SK-N-SH (cell line): ENCODE measurements at regions not wholly inside any gene's neighbourhood (a gene's known extent, or its start where the extent isn't known, plus 50 kb on each side); places are given as distances from the start of the nearest gene placed in this dataset.

Source experiments
- CTCF ChIA-PET: fragments of 300-600, 350-600 bp; formaldehyde crosslinking; extraction: SDS; loops from one replicate; lab custom pipeline; 2021; lab: Yijun Ruan, JAX
- POLR2A ChIA-PET: fragments of 350-600 bp; sonication (Branson Sonifier 250); formaldehyde crosslinking; extraction: SDS; loops from one replicate; lab custom pipeline; 2020; ENCODE audit warnings: antibody characterized with exemption, inconsistent platforms; lab: Yijun Ruan, JAX
- DNase-seq: peaks from one replicate; pipeline ENCODE4 v3.0.0; 2012
- H2AFZ ChIP-seq: fragments of 200-600 bp; sonication (generic); 2 replicates; pipeline ENCODE4 v1.8.1; 2016; ENCODE audit warnings: antibody characterized with exemption, mild to moderate bottlenecking, low read depth
- H3F3A ChIP-seq: fragments of 200-600 bp; sonication (generic); replicated peaks from 2 replicates; pipeline ENCODE3; 2016; ENCODE audit warnings: antibody characterized with exemption, mild to moderate bottlenecking; ENCODE audit not compliant: insufficient read depth
- H3K27ac ChIP-seq, 2 experiments: fragments of 200-500 bp in 1 of 2; fragments of 200-600 bp in 1 of 2; sonication (Bioruptor generic) in 1 of 2; sonication (generic), shearing (Covaris generic) in 1 of 2; 2 replicates each; pipeline versions ENCODE4 v1.5.1 to v1.6.1; 2014 to 2016; ENCODE audit warnings: low read depth in 2 of 2, inconsistent platforms in 1 of 2, low read length in 1 of 2, mild to moderate bottlenecking in 1 of 2, mixed read lengths in 1 of 2
- H3K27me3 ChIP-seq: fragments of 200-600 bp; sonication (generic), shearing (Covaris generic); 2 replicates; pipeline ENCODE4 v1.6.1; 2016; ENCODE audit warnings: mixed run types; ENCODE audit not compliant: insufficient read depth
- H3K36me3 ChIP-seq, 2 experiments: fragments of 200-500 bp in 1 of 2; fragments of 200-600 bp in 1 of 2; sonication (Bioruptor generic) in 1 of 2; sonication (generic) in 1 of 2; replicated peaks in 1 of 2; 2 replicates each; pipeline versions ENCODE3 to v1.5.1; 2014 to 2016; ENCODE audit warnings: low read length in 1 of 2, mild to moderate bottlenecking in 1 of 2; ENCODE audit not compliant: insufficient read depth in 2 of 2, control insufficient read depth in 1 of 2
- H3K4me1 ChIP-seq, 2 experiments: fragments of 200-500 bp in 1 of 2; fragments of 200-600 bp in 1 of 2; sonication (Bioruptor generic) in 1 of 2; sonication (generic), shearing (Covaris generic) in 1 of 2; 2 replicates each; pipeline versions ENCODE4 v1.5.1 to v1.6.1; 2014 to 2016; ENCODE audit warnings: low read depth in 1 of 2, low read length in 1 of 2, mixed run types in 1 of 2; ENCODE audit not compliant: insufficient read depth in 2 of 2, control insufficient read depth in 1 of 2
- H3K4me2 ChIP-seq: fragments of 200-600 bp; sonication (generic), shearing (Covaris generic); 2 replicates; pipeline ENCODE4 v1.6.1; 2017; ENCODE audit warnings: mixed run types
- H3K4me3 ChIP-seq, 2 experiments: fragments of 200-500 bp in 1 of 2; fragments of 200-600 bp in 1 of 2; sonication (Bioruptor generic) in 1 of 2; sonication (generic), shearing (Covaris generic) in 1 of 2; 2 replicates each; pipeline versions ENCODE4 v1.5.1 to v1.8.1; 2014 to 2016; ENCODE audit warnings: low read depth in 2 of 2, inconsistent platforms in 1 of 2, low read length in 1 of 2, mild to moderate bottlenecking in 1 of 2, mixed read lengths in 1 of 2, moderate library complexity in 1 of 2
- H3K79me2 ChIP-seq: fragments of 200-600 bp; sonication (generic); 2 replicates; pipeline ENCODE4 v1.8.1; 2017; ENCODE audit warnings: mild to moderate bottlenecking; ENCODE audit not compliant: insufficient read depth
- H3K9ac ChIP-seq: fragments of 200-600 bp; sonication (generic); 2 replicates; pipeline ENCODE4 v1.6.1; 2017; ENCODE audit warnings: mixed run types
- H3K9me2 ChIP-seq: fragments of 200-600 bp; sonication (generic); 2 replicates; pipeline ENCODE4 v1.6.1; 2017; ENCODE audit warnings: mixed run types
- H3K9me3 ChIP-seq: fragments of 200-600 bp; sonication (generic); 2 replicates; pipeline ENCODE4 v1.6.1; 2017; ENCODE audit warnings: mixed run types, mild to moderate bottlenecking, moderate library complexity
- H4K20me1 ChIP-seq: fragments of 200-600 bp; sonication (generic); 2 replicates; pipeline ENCODE4 v1.6.1; 2017; ENCODE audit warnings: mild to moderate bottlenecking, mixed run types; ENCODE audit not compliant: insufficient read depth
- ELF1 ChIP-seq: IDR thresholded peaks from 2 replicates; pipeline ENCODE4 v1.4.0; 2012
- EZH2phosphoT487 ChIP-seq: fragments of 200-600 bp; sonication (generic); IDR thresholded peaks from 2 replicates; pipeline ENCODE4 v1.6.1; 2017; ENCODE audit warnings: low read depth, mixed run types, mild to moderate bottlenecking, antibody characterized with exemption, moderate library complexity, borderline replicate concordance
- FOXM1 ChIP-seq: IDR thresholded peaks from 2 replicates; pipeline ENCODE4 v1.4.0; 2012; ENCODE audit warnings: low read depth, mild to moderate bottlenecking
- GABPA ChIP-seq: IDR thresholded peaks from 2 replicates; pipeline ENCODE4 v1.4.0; 2012; ENCODE audit warnings: low read depth, mild to moderate bottlenecking
- GATA2 ChIP-seq: sonication (generic); formaldehyde crosslinking; IDR thresholded peaks from 2 replicates; pipeline ENCODE4 v1.5.0; 2020; ENCODE audit warnings: mild to moderate bottlenecking, missing genetic modification reagents
- MXI1 ChIP-seq: IDR thresholded peaks from 2 replicates; pipeline ENCODE4 v1.6.1; 2012; ENCODE audit warnings: mild to moderate bottlenecking, low read depth, low read length, improper control_type of control experiment
- RAD21 ChIP-seq: IDR thresholded peaks from 2 replicates; pipeline ENCODE4 v1.6.1; 2012; ENCODE audit warnings: mild to moderate bottlenecking, low read length
- RFX5 ChIP-seq: IDR thresholded peaks from 2 replicates; pipeline ENCODE4 v1.6.1; 2012; ENCODE audit warnings: mild to moderate bottlenecking, improper control_type of control experiment, low read length
- SIN3A ChIP-seq: IDR thresholded peaks from 2 replicates; pipeline ENCODE4 v1.6.1; 2012; ENCODE audit warnings: low read depth, mild to moderate bottlenecking, low read length, moderate library complexity, borderline replicate concordance
- TAF1 ChIP-seq: IDR thresholded peaks from 2 replicates; pipeline ENCODE4 v1.6.1; 2012; ENCODE audit warnings: low read depth, mild to moderate bottlenecking, low read length, moderate library complexity, borderline replicate concordance
- TCF12 ChIP-seq: IDR thresholded peaks from 2 replicates; pipeline ENCODE4 v1.4.0; 2012
- YY1 ChIP-seq: IDR thresholded peaks from 2 replicates; pipeline ENCODE4 v1.4.0; 2012; ENCODE audit warnings: low read depth, mild to moderate bottlenecking
- WGBS: methylation state at CpG from one replicate; pipeline ENCODE4 v1.1.6; 2017; ENCODE audit warnings: low lambda C conversion rate; 5-methylcytosine and 5-hydroxymethylcytosine counted together
- TF ChIP-seq, protein P1 (sequence below): IDR thresholded peaks from 2 replicates; pipeline ENCODE4 v1.4.0; 2012; ENCODE audit warnings: low read depth
- TF ChIP-seq, protein P2 (sequence below): IDR thresholded peaks from 2 replicates; pipeline ENCODE4 v1.4.0; 2012; ENCODE audit warnings: low read depth, borderline replicate concordance
- TF ChIP-seq, protein P3 (sequence below): IDR thresholded peaks from 2 replicates; pipeline ENCODE4; 2012
- TF ChIP-seq, protein P4 (sequence below): IDR thresholded peaks from 2 replicates; pipeline ENCODE4 v1.4.0; 2012; ENCODE audit warnings: low read depth, borderline replicate concordance
- TF ChIP-seq, protein P5 (sequence below): IDR thresholded peaks from 2 replicates; pipeline ENCODE4 v1.6.1; 2012; ENCODE audit warnings: mild to moderate bottlenecking, low read depth, low read length, moderate library complexity
- TF ChIP-seq, protein P6 (sequence below): fragments of 150-350 bp; IDR thresholded peaks from 2 replicates; pipeline ENCODE4 v1.6.1; 2016; ENCODE audit warnings: mild to moderate bottlenecking, low read depth, low read length

DNA sequence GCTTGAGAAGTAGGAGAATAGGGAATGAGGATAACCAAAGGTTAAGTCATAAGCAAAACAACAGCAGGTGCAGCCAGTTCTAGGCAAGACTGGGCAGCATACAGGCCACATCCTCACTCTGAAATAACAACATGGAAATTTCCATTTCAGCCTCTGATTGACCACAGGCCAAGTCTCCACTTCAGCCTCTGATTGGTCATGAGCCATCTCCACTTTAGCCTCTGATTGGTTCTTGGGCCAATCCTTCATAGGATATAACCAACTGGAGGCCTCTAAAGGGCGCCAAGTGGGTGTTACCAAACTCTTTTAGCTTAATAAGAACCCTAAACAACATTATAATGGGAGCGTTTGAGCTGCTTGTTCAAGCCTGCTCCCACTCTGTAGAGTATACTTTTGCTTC, 512.0 kb downstream of the NPIPA7 start (continued):
- no peak for TF ChIP-seq GATA2 (CRISPR knock-in tag)
- no peak for TF ChIP-seq TAF1
- TF ChIP-seq, protein P1, sequence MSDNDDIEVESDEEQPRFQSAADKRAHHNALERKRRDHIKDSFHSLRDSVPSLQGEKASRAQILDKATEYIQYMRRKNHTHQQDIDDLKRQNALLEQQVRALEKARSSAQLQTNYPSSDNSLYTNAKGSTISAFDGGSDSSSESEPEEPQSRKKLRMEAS: no peak
- TF ChIP-seq YY1: no peak
- no peak for TF ChIP-seq RAD21
- no peak for TF ChIP-seq ELF1

DNA sequence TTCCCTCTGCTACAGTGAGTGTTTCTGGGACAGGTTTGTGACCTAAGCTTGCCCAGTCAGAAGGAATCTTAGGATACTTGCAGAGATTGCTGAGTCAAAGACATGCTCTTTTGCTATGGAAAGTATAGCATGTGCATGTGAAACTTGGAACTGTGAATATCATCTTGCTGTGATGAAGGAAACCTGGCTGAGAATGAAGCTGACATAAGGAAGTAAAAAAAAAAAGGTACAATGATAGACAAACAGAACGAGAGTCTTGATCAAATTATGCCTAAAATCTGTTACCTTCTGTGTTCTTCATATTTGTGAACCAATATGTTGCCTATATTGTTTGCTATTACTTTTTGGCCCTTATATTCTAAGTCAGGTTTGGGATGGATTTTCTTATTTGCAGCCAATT, 525.7 kb downstream of the NPIPA7 start:
- H3K79me2 ChIP-seq: no peaks in the 10 kb centered on the region
- no peaks in the 10 kb centered on the region for H4K20me1 ChIP-seq

DNA sequence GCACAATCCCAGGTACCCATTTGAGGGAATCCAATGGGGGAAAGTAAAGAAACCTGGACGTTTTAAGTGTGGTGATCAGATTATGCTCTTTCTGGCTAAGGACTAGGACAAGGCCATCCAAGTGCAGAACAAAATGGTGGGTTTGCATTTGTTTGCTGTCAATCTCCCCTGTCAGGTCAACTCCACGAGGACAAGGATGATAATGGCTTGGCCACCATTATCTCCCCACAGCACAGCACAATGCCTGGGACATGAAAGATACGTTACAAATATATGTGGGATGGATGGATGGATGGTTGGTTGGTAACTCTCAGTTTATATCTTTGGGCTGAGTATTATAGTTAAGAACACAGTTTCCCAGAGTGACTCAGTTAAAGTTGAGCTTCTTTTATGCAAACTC, 526.9 kb downstream of the NPIPA7 start:
- no peaks in the 10 kb centered on the region for H3F3A ChIP-seq
- H3K27ac ChIP-seq: no peak overlapping the region
- H3K79me2 ChIP-seq: no peaks in the 10 kb centered on the region
- no peaks in the 10 kb centered on the region for H3K9me2 ChIP-seq
- no peaks in the 10 kb centered on the region for H3K9me3 ChIP-seq
- H2AFZ ChIP-seq: no peak overlapping the region
- H3K27me3 ChIP-seq: no peaks in the 10 kb centered on the region
- ChIA-PET POLR2A (no interaction called here), CTCF (no interaction called here)
- H3K4me1 ChIP-seq: no peaks in the 10 kb centered on the region
- no peaks in the 10 kb centered on the region for H3K36me3 ChIP-seq
- no peaks in the 10 kb centered on the region for H4K20me1 ChIP-seq
- no peak overlapping the region for H3K9ac ChIP-seq
- no peak overlapping the region for H3K4me2 ChIP-seq
- no peak for DNase-seq
- H3K4me3 ChIP-seq: no peak overlapping the region
- WGBS: 5% methylated on average over 3 of the region's 3 CpGs
- TF ChIP-seq, protein P1: no peak
- TF ChIP-seq MXI1: no peak
- TF ChIP-seq EZH2phosphoT487: no peak
- no peak for TF ChIP-seq FOXM1
- TF ChIP-seq, protein P2, sequence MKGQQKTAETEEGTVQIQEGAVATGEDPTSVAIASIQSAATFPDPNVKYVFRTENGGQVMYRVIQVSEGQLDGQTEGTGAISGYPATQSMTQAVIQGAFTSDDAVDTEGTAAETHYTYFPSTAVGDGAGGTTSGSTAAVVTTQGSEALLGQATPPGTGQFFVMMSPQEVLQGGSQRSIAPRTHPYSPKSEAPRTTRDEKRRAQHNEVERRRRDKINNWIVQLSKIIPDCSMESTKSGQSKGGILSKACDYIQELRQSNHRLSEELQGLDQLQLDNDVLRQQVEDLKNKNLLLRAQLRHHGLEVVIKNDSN: no peak
- no peak for TF ChIP-seq SIN3A
- TF ChIP-seq RFX5: no peak
- TF ChIP-seq, protein P3, sequence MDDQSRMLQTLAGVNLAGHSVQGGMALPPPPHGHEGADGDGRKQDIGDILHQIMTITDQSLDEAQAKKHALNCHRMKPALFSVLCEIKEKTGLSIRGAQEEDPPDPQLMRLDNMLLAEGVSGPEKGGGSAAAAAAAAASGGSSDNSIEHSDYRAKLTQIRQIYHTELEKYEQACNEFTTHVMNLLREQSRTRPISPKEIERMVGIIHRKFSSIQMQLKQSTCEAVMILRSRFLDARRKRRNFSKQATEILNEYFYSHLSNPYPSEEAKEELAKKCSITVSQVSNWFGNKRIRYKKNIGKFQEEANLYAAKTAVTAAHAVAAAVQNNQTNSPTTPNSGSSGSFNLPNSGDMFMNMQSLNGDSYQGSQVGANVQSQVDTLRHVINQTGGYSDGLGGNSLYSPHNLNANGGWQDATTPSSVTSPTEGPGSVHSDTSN: no peak
- TF ChIP-seq, protein P4, sequence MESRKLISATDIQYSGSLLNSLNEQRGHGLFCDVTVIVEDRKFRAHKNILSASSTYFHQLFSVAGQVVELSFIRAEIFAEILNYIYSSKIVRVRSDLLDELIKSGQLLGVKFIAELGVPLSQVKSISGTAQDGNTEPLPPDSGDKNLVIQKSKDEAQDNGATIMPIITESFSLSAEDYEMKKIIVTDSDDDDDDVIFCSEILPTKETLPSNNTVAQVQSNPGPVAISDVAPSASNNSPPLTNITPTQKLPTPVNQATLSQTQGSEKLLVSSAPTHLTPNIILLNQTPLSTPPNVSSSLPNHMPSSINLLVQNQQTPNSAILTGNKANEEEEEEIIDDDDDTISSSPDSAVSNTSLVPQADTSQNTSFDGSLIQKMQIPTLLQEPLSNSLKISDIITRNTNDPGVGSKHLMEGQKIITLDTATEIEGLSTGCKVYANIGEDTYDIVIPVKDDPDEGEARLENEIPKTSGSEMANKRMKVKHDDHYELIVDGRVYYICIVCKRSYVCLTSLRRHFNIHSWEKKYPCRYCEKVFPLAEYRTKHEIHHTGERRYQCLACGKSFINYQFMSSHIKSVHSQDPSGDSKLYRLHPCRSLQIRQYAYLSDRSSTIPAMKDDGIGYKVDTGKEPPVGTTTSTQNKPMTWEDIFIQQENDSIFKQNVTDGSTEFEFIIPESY: no peak
- TF ChIP-seq, protein P5, sequence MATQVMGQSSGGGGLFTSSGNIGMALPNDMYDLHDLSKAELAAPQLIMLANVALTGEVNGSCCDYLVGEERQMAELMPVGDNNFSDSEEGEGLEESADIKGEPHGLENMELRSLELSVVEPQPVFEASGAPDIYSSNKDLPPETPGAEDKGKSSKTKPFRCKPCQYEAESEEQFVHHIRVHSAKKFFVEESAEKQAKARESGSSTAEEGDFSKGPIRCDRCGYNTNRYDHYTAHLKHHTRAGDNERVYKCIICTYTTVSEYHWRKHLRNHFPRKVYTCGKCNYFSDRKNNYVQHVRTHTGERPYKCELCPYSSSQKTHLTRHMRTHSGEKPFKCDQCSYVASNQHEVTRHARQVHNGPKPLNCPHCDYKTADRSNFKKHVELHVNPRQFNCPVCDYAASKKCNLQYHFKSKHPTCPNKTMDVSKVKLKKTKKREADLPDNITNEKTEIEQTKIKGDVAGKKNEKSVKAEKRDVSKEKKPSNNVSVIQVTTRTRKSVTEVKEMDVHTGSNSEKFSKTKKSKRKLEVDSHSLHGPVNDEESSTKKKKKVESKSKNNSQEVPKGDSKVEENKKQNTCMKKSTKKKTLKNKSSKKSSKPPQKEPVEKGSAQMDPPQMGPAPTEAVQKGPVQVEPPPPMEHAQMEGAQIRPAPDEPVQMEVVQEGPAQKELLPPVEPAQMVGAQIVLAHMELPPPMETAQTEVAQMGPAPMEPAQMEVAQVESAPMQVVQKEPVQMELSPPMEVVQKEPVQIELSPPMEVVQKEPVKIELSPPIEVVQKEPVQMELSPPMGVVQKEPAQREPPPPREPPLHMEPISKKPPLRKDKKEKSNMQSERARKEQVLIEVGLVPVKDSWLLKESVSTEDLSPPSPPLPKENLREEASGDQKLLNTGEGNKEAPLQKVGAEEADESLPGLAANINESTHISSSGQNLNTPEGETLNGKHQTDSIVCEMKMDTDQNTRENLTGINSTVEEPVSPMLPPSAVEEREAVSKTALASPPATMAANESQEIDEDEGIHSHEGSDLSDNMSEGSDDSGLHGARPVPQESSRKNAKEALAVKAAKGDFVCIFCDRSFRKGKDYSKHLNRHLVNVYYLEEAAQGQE: no peak
- TF ChIP-seq, protein P6, sequence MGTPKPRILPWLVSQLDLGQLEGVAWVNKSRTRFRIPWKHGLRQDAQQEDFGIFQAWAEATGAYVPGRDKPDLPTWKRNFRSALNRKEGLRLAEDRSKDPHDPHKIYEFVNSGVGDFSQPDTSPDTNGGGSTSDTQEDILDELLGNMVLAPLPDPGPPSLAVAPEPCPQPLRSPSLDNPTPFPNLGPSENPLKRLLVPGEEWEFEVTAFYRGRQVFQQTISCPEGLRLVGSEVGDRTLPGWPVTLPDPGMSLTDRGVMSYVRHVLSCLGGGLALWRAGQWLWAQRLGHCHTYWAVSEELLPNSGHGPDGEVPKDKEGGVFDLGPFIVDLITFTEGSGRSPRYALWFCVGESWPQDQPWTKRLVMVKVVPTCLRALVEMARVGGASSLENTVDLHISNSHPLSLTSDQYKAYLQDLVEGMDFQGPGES: no peak

More for the DNA sequence above, 525.7 kb downstream of the NPIPA7 start:
- no peak for DNase-seq
- H3K4me3 ChIP-seq: no peak overlapping the region
- H3K36me3 ChIP-seq: no peaks in the 10 kb centered on the region
- H3F3A ChIP-seq: no peaks in the 10 kb centered on the region
- no peak overlapping the region for H3K27ac ChIP-seq
- ChIA-PET POLR2A (no interaction called here), CTCF (no interaction called here)
- H3K27me3 ChIP-seq: no peaks in the 10 kb centered on the region
- WGBS: 0% methylated on average over 1 of the region's 1 CpG
- no peak overlapping the region for H3K9ac ChIP-seq
- H3K9me2 ChIP-seq: no peaks in the 10 kb centered on the region
- no peaks in the 10 kb centered on the region for H3K9me3 ChIP-seq
- no peak overlapping the region for H3K4me2 ChIP-seq
- H3K4me1 ChIP-seq: no peaks in the 10 kb centered on the region
- TF ChIP-seq ELF1 (no peak), TCF12 (no peak), SIN3A (no peak), GABPA (no peak)
- no peak overlapping the region for H2AFZ ChIP-seq
